SK-N-SH treated with all-trans-retinoic acid at 6 μM for 48 hours (cell line): ENCODE measurements at regions not wholly inside any gene's neighbourhood (a gene's known extent, or its start where the extent isn't known, plus 50 kb on each side); places are given as distances from the start of the nearest gene placed in this dataset.

Experiments used
- ATAC-seq: fragments of 200-7000 bp; cut with Tn5 transposase; 3 replicates; pipeline ENCODE4 v1.9.1; 2020; ENCODE audit warnings: mild to moderate bottlenecking, moderate library complexity
- ARNTL ChIP-seq: fragments of 450-650 bp; formaldehyde crosslinking; IDR thresholded peaks from 2 replicates; pipeline ENCODE4 v1.5.0; 2020; ENCODE audit warnings: low read depth, mild to moderate bottlenecking, moderate library complexity, borderline replicate concordance
- BACH2 ChIP-seq: fragments of 250-450 bp; sonication (Bioruptor Pico); IDR thresholded peaks from 2 replicates; pipeline ENCODE4 v1.9.0; 2021; ENCODE audit warnings: mild to moderate bottlenecking, borderline replicate concordance
- CSDC2 ChIP-seq: fragments of 250-450 bp; sonication (Bioruptor Pico); IDR thresholded peaks from 2 replicates; pipeline ENCODE4 v1.5.0; 2020; ENCODE audit warnings: mild to moderate bottlenecking, moderate library complexity
- ESRRG ChIP-seq: fragments of 250-450 bp; sonication (Bioruptor Pico); IDR thresholded peaks from 2 replicates; pipeline ENCODE4 v1.6.1; 2021; ENCODE audit warnings: mild to moderate bottlenecking
- GLIS3 ChIP-seq: fragments of 250-450 bp; sonication (Bioruptor Pico); IDR thresholded peaks from 2 replicates; pipeline ENCODE4 v1.5.0; 2020; ENCODE audit warnings: mild to moderate bottlenecking, moderate library complexity
- ISL1 ChIP-seq: fragments of 250-450 bp; sonication (Bioruptor Pico); IDR thresholded peaks from 2 replicates; pipeline ENCODE4 v2.1.2; 2022; ENCODE audit warnings: mild to moderate bottlenecking, moderate library complexity
- OSR1 ChIP-seq: fragments of 250-450 bp; sonication (Bioruptor Pico); IDR thresholded peaks from 2 replicates; pipeline ENCODE4 v1.8.0; 2022; ENCODE audit warnings: moderate library complexity, mild to moderate bottlenecking, inconsistent platforms
- PATZ1 ChIP-seq: fragments of 250-450 bp; sonication (Bioruptor Pico); IDR thresholded peaks from 2 replicates; pipeline ENCODE4 v1.8.0; 2020; ENCODE audit warnings: mild to moderate bottlenecking, moderate library complexity, borderline replicate concordance
- PPARA ChIP-seq: fragments of 250-450 bp; sonication (Bioruptor Pico); IDR thresholded peaks from 2 replicates; pipeline ENCODE4 v1.5.0; 2020; ENCODE audit warnings: mild to moderate bottlenecking, borderline replicate concordance
- RARB ChIP-seq: fragments of 250-450 bp; sonication (Bioruptor Pico); IDR thresholded peaks from 2 replicates; pipeline ENCODE4 v1.8.0; 2021; ENCODE audit warnings: mild to moderate bottlenecking, moderate library complexity
- SNAI2 ChIP-seq: fragments of 250-450 bp; sonication (Bioruptor Pico); IDR thresholded peaks from 2 replicates; pipeline ENCODE4 v1.5.0; 2020; ENCODE audit warnings: mild to moderate bottlenecking, moderate library complexity
- TCF4 ChIP-seq: fragments of 250-450 bp; sonication (Bioruptor Pico); IDR thresholded peaks from 2 replicates; pipeline ENCODE4 v1.8.0; 2021; ENCODE audit warnings: mild to moderate bottlenecking, moderate library complexity, borderline replicate concordance
- TOX ChIP-seq: fragments of 250-450 bp; sonication (Bioruptor Pico); IDR thresholded peaks from 2 replicates; pipeline ENCODE4 v1.8.0; 2021; ENCODE audit warnings: mild to moderate bottlenecking, moderate library complexity, borderline replicate concordance
- TSHZ2 ChIP-seq: fragments of 250-450 bp; sonication (Bioruptor Pico); IDR thresholded peaks from 2 replicates; pipeline ENCODE4 v1.5.0; 2020; ENCODE audit warnings: mild to moderate bottlenecking, moderate library complexity
- ZC3H10 ChIP-seq: fragments of 250-450 bp; sonication (Bioruptor Pico); IDR thresholded peaks from 2 replicates; pipeline ENCODE4 v1.5.1; 2021; ENCODE audit warnings: mild to moderate bottlenecking, moderate library complexity
- ZFP3 ChIP-seq: fragments of 250-450 bp; sonication (Bioruptor Pico); IDR thresholded peaks from 2 replicates; pipeline ENCODE4 v1.5.0; 2020; ENCODE audit warnings: mild to moderate bottlenecking, moderate library complexity
- ZFP30 ChIP-seq: fragments of 450-650 bp; formaldehyde crosslinking; IDR thresholded peaks from 2 replicates; pipeline ENCODE4 v1.5.0; 2022; ENCODE audit warnings: mild to moderate bottlenecking, moderate library complexity
- ZNF565 ChIP-seq: fragments of 450-650 bp; formaldehyde crosslinking; conservative IDR thresholded peaks from 2 replicates; pipeline ENCODE4 v1.5.0; 2020; ENCODE audit warnings: low read depth, mild to moderate bottlenecking, moderate library complexity
- ZNF70 ChIP-seq: fragments of 450-650 bp; formaldehyde crosslinking; IDR thresholded peaks from 2 replicates; pipeline ENCODE4 v1.5.0; 2020; ENCODE audit warnings: mild to moderate bottlenecking, moderate library complexity
- TF ChIP-seq, protein P1 (sequence below): fragments of 250-450 bp; sonication (Bioruptor Pico); IDR thresholded peaks from 2 replicates; pipeline ENCODE4 v1.5.1; 2020; ENCODE audit warnings: low read depth, mild to moderate bottlenecking, moderate library complexity
- TF ChIP-seq, protein P2 (sequence below): fragments of 250-450 bp; sonication (Bioruptor Pico); IDR thresholded peaks from 2 replicates; pipeline ENCODE4 v1.8.0; 2021; ENCODE audit warnings: low read depth, mild to moderate bottlenecking, moderate library complexity, borderline replicate concordance

DNA sequence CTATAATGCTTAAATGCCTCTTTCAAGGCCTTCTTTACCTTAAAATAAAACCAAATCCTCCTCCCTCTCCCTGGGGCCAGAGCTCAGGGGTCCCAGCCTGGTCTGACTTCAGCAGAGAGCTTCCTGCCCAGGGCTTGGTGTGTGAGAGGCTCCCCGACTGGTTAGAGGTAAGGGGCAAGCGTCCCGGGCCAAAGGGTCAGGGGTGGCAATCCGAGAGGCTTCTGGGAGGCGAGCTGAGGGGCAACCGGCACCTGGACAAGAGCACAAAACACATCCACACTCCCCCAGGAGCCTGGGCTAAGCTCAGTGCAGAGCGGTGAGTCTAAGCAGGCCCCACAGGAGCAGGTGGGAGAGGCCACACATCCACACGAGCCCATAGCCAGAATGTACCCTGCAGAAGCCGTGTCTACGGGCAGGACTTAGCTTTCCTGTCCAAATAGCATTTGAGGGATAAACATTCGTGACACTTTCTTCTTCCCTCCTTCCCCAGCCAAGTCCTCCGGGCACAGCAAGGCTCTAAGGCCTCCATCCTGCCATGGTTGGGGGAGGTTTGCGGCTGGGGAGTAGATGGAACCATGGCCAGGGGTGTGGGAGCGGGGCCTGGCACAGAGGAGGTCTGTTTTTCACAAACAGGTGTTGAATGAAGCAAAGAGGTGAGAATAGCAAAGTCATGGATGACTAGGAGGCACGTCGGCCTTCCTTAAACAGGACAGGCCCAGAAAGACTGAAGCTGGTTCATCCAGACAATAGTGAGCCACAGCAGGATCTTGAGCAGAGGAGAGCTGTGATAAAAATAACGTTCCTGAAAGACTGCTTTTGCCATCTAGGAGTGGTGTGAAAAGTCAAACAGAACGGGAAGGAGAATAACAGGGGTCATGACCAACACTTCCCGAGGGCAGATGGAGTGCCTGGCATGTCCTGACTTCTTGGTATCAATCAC, 98.7 kb upstream of the IQSEC1 start:
- TF ChIP-seq PATZ1 (CRISPR knock-in tag) (no peak), GLIS3 (CRISPR knock-in tag) (no peak), BACH2 (CRISPR knock-in tag) (no peak), CSDC2 (CRISPR knock-in tag) (no peak), ESRRG (no peak), RARB (CRISPR knock-in tag) (no peak), SNAI2 (no peak), TCF4 (CRISPR knock-in tag) (no peak), ARNTL (CRISPR knock-in tag) (no peak), ZC3H10 (CRISPR knock-in tag) (no peak), ZFP30 (no peak), ZNF70 (CRISPR knock-in tag) (no peak), ZNF565 (CRISPR knock-in tag) (no peak), TSHZ2 (no peak), TOX (CRISPR knock-in tag) (no peak), PPARA (CRISPR knock-in tag) (no peak)
- TF ChIP-seq, protein P1, sequence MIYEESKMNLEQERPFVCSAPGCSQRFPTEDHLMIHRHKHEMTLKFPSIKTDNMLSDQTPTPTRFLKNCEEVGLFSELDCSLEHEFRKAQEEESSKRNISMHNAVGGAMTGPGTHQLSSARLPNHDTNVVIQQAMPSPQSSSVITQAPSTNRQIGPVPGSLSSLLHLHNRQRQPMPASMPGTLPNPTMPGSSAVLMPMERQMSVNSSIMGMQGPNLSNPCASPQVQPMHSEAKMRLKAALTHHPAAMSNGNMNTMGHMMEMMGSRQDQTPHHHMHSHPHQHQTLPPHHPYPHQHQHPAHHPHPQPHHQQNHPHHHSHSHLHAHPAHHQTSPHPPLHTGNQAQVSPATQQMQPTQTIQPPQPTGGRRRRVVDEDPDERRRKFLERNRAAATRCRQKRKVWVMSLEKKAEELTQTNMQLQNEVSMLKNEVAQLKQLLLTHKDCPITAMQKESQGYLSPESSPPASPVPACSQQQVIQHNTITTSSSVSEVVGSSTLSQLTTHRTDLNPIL (CRISPR knock-in tag) = no peak
- TF ChIP-seq, protein P2, sequence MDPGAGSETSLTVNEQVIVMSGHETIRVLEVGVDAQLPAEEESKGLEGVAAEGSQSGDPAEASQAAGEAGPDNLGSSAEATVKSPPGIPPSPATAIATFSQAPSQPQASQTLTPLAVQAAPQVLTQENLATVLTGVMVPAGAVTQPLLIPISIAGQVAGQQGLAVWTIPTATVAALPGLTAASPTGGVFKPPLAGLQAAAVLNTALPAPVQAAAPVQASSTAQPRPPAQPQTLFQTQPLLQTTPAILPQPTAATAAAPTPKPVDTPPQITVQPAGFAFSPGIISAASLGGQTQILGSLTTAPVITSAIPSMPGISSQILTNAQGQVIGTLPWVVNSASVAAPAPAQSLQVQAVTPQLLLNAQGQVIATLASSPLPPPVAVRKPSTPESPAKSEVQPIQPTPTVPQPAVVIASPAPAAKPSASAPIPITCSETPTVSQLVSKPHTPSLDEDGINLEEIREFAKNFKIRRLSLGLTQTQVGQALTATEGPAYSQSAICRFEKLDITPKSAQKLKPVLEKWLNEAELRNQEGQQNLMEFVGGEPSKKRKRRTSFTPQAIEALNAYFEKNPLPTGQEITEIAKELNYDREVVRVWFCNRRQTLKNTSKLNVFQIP (CRISPR knock-in tag) = no peak
- no peak for ATAC-seq

DNA sequence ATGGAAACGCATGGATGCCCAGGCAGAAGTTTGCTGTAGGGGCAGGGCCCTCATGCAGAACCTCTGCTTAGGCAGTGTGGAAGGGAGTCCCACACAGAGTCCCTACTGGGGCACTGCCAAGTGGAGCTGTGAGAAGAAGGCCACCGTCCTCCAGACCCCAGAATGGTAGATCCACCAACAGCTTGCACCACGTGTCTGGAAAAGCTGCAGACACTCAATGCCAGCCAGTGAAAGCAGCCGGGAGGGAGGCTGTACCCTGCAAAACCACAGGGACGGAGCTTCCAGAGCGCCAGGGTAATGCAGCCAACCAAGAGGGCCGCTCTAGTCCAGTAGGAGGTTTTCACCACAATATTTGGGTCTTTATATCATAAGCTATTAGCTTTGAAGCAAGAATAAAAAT, 97.1 kb upstream of the IQSEC1 start:
- no peak for ATAC-seq
- TF ChIP-seq PATZ1 (CRISPR knock-in tag) (no peak), PPARA (CRISPR knock-in tag) (no peak), SNAI2 (no peak), TOX (CRISPR knock-in tag) (no peak), OSR1 (CRISPR knock-in tag) (no peak), TCF4 (CRISPR knock-in tag) (no peak), CSDC2 (CRISPR knock-in tag) (no peak), ZNF70 (CRISPR knock-in tag) (no peak), ZFP3 (CRISPR knock-in tag) (no peak), BACH2 (CRISPR knock-in tag) (no peak), ZC3H10 (CRISPR knock-in tag) (no peak), ESRRG (no peak), TSHZ2 (no peak), RARB (CRISPR knock-in tag) (no peak), ZFP30 (no peak), ISL1 (CRISPR knock-in tag) (no peak)
- TF ChIP-seq, protein P1 (CRISPR knock-in tag) = no peak
- TF ChIP-seq, protein P2 (CRISPR knock-in tag) = no peak
